ENCODE measurements at regions not wholly inside any gene's neighbourhood (a gene's known extent, or its start where the extent isn't known, plus 50 kb on each side); places are given as distances from the start of the nearest gene placed in this dataset.

GRCh38 chrX:39582091-39582490, 515.7 kb downstream of the BCOR start:
- Histone ChIP-seq H3K36me3 (no peaks in the 10 kb centered on the region), H3K27me3 (no peaks in the 10 kb centered on the region)
- TF ChIP-seq CTCF (IDR thresholded peaks at IDR 0.05; ENCODE audit: low read depth, low read length) = no peak

GRCh38 chrX:39582976-39583375, 514.8 kb downstream of the BCOR start:
- TF ChIP-seq CTCF (IDR thresholded peaks at IDR 0.05; ENCODE audit: low read depth, low read length) = no peak
- no peak overlapping the region for H3K27ac ChIP-seq

More at GRCh38 chrX:39582091-39582490, 515.7 kb downstream of the BCOR start:
- DNase-seq (ENCODE audit: low read depth in 1 of 2, low spot score in 1 of 2) = peak in 1 of 2 donors; percentile 40
- H3K27ac ChIP-seq = no peak overlapping the region
- H3K4me1 ChIP-seq (ENCODE audit: low read depth) = no peaks in the 10 kb centered on the region
- no peaks in the 10 kb centered on the region for H3K9me3 ChIP-seq (ENCODE audit: low read depth)
- H3K4me3 ChIP-seq = no peak overlapping the region

GRCh38 chrX:39585808-39586207, 511.9 kb downstream of the BCOR start:
- no peak for TF ChIP-seq CTCF (IDR thresholded peaks at IDR 0.05; ENCODE audit: low read depth, low read length)
- no peaks in the 10 kb centered on the region for H3K9me3 ChIP-seq (ENCODE audit: low read depth)
- DNase-seq (ENCODE audit: low read depth in 1 of 2, low spot score in 1 of 2) = no peak
- no peaks in the 10 kb centered on the region for H3K36me3 ChIP-seq
- H3K4me1 ChIP-seq (ENCODE audit: low read depth) = no peaks in the 10 kb centered on the region
- H3K27me3 ChIP-seq = no peaks in the 10 kb centered on the region
- no peak overlapping the region for H3K27ac ChIP-seq
- H3K4me3 ChIP-seq = no peak overlapping the region

More at GRCh38 chrX:39582976-39583375, 514.8 kb downstream of the BCOR start:
- H3K36me3 ChIP-seq = no peaks in the 10 kb centered on the region
- H3K4me3 ChIP-seq = no peak overlapping the region
- H3K9me3 ChIP-seq (ENCODE audit: low read depth) = no peaks in the 10 kb centered on the region
- H3K27me3 ChIP-seq = no peaks in the 10 kb centered on the region
- DNase-seq (ENCODE audit: low read depth in 1 of 2, low spot score in 1 of 2) = no peak
- no peaks in the 10 kb centered on the region for H3K4me1 ChIP-seq (ENCODE audit: low read depth)

- no peak for DNase-seq (ENCODE audit: low read depth in 1 of 2, low spot score in 1 of 2)
- Histone ChIP-seq H3K4me1 (ENCODE audit: low read depth) (no peaks in the 10 kb centered on the region), H3K36me3 (no peaks in the 10 kb centered on the region), H3K9me3 (ENCODE audit: low read depth) (no peaks in the 10 kb centered on the region), H3K4me3 (no peak overlapping the region), H3K27ac (no peak overlapping the region), H3K27me3 (no peaks in the 10 kb centered on the region)
- TF ChIP-seq CTCF (IDR thresholded peaks at IDR 0.05; ENCODE audit: low read depth, low read length) = no peak
Measured at GRCh38 chrX:39586359-39586758, 511.4 kb downstream of the BCOR start.

- no peak for TF ChIP-seq CTCF (IDR thresholded peaks at IDR 0.05; ENCODE audit: low read depth, low read length)
- Histone ChIP-seq H3K4me3 (no peak overlapping the region), H3K27me3 (no peaks in the 10 kb centered on the region), H3K4me1 (ENCODE audit: low read depth) (no peaks in the 10 kb centered on the region), H3K27ac (no peak overlapping the region), H3K9me3 (ENCODE audit: low read depth) (no peaks in the 10 kb centered on the region), H3K36me3 (no peaks in the 10 kb centered on the region)
- no peak for DNase-seq (ENCODE audit: low read depth in 1 of 2, low spot score in 1 of 2)
Measured at GRCh38 chrX:39591099-39591498, 506.7 kb downstream of the BCOR start.

GRCh38 chrX:39592776-39593175, 505.0 kb downstream of the BCOR start:
- no peaks in the 10 kb centered on the region for H3K4me1 ChIP-seq (ENCODE audit: low read depth)
- DNase-seq (ENCODE audit: low read depth in 1 of 2, low spot score in 1 of 2) = peak in 1 of 2 donors; percentile 37
- H3K9me3 ChIP-seq (ENCODE audit: low read depth) = no peaks in the 10 kb centered on the region
- H3K36me3 ChIP-seq = no peaks in the 10 kb centered on the region
- H3K4me3 ChIP-seq = no peak overlapping the region
- no peak for TF ChIP-seq CTCF (IDR thresholded peaks at IDR 0.05; ENCODE audit: low read depth, low read length)
- H3K27ac ChIP-seq = no peak overlapping the region
- H3K27me3 ChIP-seq = no peaks in the 10 kb centered on the region
